Stimulated activated CD4-positive, alpha-beta T cell treated with anti-CD3 and anti-CD28 coated beads, Interleukin-15, amount 100 ng/mL, for 48 hours (primary cell): ENCODE measurements at regions not wholly inside any gene's neighbourhood (a gene's known extent, or its start where the extent isn't known, plus 50 kb on each side); places are given as distances from the start of the nearest gene placed in this dataset.
"Not testable (repeated sequence)": the region's sequence is repeated elsewhere in the genome, so short reads cannot be mapped to it uniquely, and the experiment has no call there.

Experiments used
- DNase-seq, 2 donors: peaks; one replicate each; pipeline ENCODE4 v3.0.0-alpha.2; 2020; ENCODE audit warnings: low read depth in 2 of 2

DNA sequence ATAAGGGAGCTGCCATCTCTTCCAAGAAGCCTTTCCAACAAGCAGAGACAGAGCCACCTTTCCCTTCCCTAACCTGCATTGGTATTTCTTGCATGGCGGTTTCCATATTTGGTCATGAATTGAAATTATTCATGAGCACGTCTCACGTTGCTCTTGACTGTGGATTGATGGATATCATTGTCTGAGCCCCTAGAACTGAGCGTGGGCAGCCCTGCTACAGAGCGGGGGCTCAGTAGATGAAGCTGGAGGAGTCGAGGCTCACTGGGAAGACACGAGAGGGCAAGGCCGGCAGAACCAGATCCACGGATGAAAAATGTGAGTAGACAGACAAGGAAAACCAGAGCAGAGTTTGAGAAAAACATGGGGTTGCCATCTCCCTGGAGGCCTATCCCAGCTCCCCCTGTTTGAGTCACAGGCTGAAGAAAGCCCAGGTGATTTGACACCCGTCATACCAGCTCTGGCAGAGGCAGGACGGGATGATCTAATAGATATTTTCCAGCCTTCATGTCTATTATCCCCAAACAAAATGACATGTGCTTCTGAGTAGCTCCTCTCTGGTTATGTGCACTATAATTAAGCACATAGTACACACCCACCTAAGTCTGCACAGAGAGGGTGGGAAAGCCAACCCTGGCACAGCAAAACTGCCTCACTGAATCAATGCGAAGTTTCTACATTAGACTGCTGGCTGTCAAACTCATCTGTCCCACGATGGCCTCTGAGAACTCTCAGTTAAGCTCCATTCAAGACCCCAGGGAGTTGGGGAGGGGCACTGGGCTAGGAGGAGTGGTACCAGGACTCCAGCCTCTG lies 363.5 kb upstream of the KLHL29 start:
- DNase-seq = no peak

DNA sequence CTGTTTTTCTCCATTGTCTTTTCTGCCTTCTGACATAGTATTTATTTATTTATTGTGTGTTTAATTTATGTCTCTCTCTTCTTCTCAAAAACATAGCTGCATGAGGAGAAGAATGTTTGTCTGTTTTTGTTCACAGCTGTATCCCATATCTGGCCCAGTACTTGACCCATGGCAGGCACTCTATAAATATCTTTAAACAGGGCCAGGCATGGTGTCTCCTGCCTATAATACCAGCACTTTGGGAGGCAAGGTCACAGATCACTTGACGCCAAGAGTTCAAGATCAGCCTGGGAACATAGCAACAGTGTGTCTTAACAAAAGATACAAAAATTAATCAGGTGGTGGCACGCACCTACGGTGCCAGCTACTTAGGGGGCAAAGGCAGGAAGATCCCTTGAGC lies 361.3 kb upstream of the KLHL29 start:
- DNase-seq = no peak

DNA sequence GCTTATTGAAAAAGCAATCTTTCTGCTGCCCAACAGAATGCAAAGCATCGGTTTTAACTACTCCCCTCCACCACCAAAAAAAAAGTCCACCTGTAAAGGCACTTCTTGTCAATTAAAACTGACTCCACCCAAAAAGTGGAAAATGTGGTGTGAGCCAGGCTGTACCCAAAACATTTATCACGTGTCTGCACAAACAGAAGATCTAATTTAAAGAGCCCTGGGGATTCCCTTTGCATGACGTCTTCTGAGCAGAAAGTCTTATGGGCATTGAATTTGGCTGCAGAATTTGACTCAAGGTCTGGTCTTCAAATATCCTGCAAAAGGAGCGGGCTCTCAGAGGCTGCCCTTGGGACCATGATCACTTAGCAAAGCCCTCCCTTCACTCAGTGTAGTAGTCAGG lies 358.3 kb upstream of the KLHL29 start:
- no peak for DNase-seq

DNA sequence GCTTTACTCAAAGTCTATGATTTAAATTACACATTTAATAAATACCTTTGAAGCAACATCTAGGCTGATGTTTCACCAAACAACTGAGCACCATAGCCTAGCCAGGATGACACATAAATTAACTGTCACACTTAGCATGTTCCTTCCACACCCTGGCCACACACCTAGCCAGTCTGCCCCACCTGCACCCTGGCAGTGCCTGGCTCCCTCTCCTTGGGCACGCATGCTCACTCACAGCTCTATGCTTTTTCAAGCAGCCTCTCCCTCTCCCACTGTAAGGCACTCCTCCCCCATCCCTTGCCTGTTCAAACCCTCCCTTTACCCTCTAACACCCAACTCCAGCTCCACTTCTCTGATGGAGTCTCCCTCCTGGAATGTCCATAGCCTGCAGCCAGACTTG lies 357.6 kb upstream of the KLHL29 start:
- no peak for DNase-seq

DNA sequence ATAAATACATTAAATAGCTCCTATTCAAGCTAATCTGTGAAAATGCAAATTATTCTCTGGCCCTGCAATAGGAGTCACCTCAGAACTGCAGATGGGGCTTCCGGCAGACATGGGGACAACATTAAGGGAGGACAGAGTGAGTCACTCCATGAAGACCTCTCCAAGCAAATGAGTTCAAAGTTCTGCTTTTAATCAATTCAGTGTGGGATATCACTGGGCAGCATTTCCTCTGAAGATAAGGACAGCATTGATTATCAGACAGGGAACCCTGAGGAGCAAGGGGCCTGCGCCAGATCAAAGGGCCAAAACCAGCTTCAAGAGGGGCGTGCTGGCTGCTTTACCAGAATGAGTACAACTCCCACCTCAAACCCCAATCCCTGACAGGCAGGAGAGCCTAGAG lies 356.9 kb upstream of the KLHL29 start:
- DNase-seq = no peak

DNA sequence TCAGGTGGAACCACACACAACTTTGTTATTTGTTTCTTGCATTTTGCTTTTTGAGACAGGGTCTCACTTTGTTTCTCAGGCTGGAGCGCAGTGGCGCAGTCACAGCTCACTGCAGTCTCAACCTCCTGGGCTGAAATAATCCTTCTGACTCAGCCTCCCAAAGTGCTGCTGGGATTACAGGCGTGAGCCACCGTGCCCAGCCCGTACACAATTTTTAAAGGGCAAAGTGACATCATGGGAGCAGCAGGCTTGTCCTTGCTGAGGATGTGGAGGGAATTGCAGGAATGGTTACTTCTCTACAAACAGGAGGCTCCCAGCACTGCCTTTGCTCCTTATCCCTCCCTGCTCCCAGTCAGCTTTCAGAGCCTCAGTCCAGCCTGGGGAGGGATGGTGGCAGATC lies 355.9 kb upstream of the KLHL29 start:
- DNase-seq = no peak

DNA sequence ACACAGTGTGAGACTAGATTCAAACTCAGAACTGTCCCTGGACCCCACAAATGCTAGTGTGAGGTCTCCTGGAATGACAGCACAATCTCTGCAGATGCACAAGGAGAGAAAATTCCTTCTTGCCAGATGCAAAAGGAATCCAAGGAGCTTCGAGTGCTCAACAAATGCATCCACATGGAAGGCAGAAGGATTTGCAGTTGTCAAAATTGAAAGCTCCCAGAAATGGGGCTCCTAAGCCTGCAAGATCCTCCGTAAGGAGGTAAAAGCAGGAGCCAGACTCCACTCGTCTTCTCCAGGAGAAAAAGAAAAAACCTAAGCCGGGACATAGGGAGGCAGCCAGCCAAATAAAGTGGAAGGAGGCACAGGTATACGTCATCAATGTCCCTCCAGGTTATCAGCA lies 355.0 kb upstream of the KLHL29 start:
- no peak for DNase-seq

DNA sequence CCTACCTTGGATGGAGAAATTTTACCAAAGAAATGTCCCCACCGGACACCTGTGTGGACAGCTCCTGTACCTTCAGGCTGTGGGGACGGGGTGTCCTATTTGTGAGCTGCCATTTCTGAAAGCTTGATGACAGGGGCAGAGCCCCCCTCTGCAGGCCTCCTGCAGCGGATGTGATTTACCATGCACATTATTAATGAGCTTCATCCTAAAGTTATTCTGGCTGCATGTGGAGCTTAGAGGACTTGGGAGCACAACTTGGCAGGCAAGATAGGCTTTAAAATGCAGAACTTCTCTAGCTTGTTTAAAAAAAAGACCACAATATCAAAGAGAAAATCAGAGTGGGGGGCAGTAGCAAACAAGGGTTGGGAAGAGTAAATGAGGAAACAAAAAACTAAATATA lies 350.0 kb upstream of the KLHL29 start:
- no peak for DNase-seq

DNA sequence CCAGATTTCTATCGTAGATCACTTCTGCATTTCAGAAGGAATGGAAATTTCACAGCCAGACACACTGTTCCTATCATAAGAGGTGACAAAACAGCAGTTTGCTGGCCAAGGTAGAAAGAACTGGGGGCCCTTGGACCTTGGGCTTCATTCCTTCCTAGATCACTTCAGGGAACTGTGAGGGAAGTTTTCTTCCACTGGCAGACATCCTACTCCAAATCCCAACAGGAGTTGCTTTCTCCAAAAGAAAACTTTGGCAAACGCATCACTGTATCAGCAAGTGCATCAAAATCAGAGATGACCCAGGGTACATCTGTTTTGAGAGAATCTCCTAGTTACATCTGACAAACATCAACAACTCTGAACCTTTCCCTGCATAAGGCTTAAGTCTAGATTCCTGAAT lies 348.4 kb upstream of the KLHL29 start:
- DNase-seq = no peak

DNA sequence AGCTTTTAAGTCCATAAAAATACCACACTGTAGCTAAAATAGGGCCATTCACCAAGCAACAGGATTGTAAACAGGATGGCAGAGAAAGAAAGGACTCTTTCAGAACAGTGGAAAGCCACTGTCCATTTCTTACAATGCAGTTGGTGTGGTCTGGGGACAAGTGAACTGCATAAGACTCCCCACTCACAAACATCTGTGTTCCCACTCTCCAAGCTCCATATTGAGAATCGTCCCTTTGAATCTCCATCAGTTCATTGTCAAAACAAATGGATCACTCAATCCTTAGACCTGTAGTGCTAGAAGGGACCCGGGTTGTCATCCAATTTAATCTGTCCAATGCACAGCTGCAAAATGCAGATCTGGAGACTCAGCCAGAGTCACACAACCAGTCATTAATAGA lies 347.4 kb upstream of the KLHL29 start:
- DNase-seq = no peak

DNA sequence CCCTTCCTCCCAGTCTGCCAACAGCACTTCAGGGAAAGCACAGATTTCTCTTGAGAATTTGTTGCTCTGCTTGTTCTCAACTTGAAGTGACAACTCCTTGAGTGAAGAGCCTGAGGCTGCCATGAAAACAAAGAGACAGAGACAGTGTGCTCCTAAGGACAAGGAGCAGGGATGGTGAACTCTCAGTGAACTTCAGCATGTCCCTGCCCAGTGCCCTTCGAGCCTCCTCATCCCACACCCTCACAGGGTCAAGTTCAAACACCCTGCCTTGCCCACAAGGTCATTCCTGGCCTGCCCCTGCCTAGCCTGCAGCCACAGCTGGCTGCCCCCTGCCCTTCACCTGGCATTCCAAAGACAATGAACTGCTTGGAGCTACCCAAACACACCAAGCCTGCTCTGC lies 343.5 kb upstream of the KLHL29 start:
- no peak for DNase-seq

DNA sequence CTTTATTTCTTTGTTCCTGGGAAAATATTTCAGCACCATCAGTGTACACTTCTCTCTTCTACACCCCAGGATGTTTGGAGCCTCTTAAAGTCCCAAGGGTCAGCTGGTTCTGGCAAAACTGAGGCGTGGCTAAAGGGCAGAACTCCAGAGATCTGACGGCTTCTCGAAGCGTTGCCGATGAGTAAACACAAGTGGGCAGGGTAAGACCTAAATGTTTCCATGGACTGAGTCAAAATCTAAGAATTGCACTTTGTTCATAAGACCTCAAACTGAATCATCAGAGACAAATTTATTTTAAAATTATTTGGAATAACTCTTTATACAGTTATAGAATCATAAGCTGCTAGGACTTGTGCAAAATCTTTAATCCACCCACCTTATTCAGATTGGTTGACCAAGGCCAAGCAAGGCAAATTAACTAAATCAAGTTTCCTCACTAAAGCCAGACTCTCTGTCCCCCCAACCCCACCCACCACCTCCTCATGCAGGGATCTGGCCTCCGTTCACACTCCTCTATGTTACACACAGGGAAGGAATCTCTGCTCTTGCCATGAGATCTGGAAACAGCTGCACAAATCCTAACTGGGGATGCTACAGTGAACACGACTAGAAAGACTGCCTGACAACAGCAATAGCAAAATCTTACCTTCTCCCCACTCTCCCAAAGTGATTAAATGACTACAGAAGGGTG lies 342.6 kb upstream of the KLHL29 start:
- DNase-seq = no peak

DNA sequence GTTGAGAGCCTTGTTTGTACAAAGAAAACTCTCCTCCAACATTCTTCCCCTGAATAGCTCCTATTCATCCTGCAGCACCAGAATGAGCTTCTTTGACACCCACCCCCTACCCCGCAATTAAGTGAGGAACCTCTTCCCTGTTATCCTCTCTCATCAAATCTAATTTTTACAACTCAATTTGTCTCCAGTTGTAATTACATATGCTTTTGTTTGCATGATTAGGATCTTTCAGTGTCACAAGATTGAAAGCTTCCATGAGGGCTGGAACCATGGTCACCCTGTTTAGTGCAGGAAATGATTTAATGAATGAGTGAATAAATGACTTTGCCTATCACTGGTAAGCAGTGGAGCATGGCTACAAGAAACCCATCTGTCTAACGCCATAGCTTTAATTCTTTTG lies 334.6 kb upstream of the KLHL29 start:
- DNase-seq = no peak

DNA sequence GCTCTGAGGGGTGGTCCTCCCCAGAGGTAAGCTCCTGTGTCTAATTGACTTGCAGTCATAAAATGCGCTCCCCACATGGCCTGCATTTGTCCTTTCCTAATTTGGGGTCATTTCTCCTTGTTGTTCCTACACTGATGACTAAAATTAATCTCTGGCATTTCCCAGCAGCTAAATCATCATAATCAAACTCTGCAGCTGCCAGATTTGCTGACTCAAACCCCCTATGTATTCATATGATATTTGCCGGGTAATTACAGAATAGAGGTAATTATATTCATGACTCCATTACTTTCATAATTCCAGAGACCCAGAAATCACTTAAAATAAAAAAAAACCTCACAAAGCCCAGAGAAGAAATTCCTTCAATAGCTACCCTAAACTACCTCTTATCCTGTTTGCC lies 331.4 kb upstream of the KLHL29 start:
- DNase-seq = no peak

DNA sequence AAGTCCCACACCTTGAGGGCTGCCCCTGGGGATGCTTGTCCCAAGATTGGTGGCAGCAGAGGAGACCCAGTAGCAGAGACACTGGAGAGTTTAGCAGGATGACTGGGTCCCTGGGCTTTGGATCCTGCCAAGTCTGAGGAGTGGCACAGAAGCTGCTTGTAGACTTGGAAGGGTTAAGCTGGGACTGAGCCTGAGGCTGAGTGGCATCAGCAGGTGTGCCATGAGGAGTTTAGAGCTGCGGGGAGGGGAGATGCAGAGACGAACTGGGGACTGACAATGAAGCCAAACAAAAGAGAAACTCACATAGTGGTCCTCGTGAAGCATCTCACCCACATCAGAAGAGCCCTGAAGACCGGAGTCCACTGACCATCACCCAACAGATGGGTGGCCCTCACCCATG lies 329.7 kb upstream of the KLHL29 start:
- no peak for DNase-seq

DNA sequence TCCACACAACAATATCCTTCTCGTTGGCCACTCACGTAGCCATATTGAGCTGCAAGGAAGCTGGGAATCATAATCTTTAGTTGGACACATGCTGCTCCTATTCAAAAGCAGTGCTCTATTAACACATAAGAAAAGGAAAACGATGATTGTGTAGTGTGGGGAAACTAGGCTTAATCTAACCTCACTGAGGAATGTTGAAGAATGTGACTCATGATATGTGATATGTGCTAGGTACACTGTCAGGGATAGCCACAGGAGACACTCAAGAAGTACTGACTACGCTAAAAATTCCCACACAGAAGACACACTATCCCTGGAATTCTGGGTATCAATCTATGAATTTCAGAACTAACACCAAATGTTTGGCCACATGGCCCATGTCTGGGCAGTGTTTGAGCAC lies 328.1 kb upstream of the KLHL29 start:
- DNase-seq = not testable (repeated sequence)

DNA sequence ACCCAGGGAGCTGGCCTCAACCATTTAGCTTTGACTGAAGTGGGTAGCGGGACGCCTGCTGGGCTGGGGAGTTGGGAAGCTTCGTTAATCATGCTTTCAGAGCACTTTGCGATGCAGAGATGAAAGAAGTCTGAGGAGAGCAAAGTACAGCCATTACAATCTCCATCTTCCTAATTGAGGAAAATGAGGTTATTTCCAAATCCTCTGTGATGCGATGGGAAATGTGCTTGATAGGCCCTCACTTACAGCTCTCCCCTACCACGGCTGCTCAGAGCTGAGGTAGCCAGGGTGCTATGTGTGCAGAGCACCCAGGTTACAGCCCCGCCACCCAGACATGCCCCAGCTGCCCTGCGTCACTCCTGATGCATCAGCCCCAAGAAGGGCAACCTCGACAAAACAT lies 326.5 kb upstream of the KLHL29 start:
- DNase-seq = no peak

DNA sequence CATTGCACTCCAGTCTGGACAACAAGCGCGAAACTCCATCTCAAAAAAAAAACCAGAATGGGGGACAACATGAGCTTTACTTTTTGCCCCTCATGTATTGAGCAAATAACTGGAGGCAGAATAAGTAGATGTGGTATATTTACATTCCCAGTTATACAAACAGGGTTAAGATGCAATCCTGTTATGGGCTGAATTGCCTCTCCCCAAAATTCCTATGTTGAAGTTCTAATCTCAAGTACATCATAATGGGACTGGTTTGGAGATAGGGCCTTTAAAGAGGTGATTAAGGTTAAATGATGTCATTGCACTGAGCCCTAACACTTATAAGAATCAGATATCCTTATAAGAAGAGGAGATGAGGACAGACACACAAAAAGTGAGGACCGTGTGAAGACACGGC lies 319.8 kb upstream of the KLHL29 start:
- no peak for DNase-seq

DNA sequence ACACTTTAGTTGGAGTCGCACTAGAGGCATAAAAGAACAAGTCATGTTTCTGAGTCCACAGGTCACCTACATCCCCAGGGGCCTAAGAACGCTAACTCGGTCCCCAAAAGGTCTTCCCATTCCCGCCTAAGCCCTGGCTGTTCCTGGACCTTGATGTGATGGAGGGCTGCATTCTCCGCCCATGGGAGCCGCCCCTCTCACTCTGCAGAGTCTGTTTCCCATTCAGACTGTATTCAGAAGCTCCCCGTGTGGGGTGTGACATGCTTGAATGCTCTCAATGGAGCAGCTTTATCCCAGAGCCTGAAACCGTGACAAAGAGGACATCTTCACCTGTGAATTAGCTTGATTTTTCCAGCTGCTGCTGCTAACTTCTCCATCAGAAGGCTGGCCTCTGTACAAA lies 319.0 kb upstream of the KLHL29 start:
- DNase-seq = no peak

DNA sequence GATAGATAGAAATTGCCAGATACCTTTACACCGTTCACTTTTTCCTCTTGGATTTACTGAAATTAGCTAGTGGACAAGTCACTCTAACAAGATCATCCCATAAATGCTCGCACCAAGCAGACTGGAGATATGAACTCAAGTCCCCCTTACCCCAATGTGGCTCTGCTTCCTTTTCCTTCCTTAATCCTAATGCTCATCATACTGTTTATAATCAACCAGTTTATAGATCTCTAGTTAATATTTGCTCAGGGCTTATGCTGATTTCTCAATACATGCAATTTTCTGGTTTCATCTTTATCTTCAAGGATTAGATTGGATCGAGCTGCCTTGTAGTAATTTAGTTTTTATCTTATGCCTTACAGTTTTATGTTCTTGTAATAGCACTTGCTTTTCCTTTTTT lies 318.3 kb upstream of the KLHL29 start:
- no peak for DNase-seq

DNA sequence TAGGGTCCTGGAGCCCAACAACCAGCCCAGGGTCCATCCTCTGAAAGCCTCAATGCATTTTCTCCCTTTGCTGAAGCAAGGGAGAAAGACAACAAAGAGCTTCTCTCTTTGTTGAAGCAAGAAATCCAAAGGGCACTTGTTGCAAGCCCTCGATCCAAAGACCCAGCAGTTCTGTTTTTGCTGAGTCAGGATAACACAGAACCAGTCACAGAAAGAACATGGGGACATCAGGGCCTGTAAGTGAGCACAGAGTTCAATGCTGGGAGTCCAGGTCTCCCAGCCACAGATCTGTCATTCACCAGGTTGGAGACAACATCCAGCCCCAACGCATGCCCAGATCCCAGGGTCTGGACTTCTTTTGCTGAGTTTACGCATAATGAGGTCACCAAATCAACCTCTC lies 315.8 kb upstream of the KLHL29 start:
- no peak for DNase-seq

DNA sequence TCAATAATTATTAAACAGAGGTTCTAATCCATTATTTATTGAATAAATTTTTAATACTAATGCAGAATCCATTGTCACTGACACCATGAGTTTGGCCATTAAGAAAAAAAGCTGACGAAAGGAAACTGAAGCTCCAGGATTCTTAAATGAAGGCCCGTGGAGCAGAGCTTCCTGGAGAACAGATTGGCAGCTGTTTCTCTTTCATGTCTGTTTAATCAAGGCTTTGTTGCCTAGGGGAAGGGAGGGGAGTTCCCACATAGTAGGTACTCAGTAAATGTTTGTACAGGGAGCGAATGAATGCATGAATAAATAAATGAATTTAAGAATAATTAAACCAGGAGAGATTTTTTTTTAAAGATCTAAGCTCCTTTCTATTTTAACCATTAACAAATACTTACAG lies 315.1 kb upstream of the KLHL29 start:
- no peak for DNase-seq

DNA sequence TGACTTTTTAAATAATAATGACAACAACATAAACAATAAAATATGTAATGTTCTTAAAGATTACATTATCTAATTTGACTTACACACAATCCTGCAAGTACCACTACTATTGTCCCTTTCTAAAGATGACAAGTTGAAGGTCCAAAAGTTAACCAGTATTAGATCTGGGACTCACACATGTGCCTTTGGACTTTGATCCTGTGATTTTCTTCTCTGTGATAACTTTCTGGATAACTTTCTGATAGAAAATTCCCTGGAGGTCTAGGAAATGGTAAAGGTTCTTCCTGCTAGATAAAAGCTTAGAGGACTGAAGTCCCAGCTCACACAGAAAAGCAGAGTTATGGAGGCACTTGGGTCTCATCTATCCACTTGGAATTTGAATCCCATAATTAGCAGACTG lies 311.9 kb upstream of the KLHL29 start:
- DNase-seq = no peak

DNA sequence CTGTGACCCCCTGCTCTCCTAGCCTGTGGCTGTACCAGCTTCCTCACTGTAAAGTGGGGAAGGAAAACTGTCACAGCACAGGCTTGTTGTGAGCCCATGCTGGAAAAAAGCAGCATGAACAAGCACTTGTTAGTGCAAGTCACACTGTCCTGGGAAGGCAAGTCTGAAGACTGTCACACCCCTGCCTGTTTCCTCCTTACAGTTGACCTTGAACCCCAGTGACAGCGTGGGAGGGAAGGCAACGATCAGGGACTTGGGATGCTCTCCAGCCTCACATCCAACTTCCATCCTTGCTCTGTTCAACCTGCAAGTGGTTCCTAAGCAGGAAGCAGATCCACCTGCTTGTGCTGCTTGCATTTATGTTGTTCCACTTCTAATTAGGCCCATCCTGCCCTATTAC lies 311.3 kb upstream of the KLHL29 start:
- no peak for DNase-seq
